ENCODE measurements at regions not wholly inside any gene's neighbourhood (a gene's known extent, or its start where the extent isn't known, plus 50 kb on each side); places are given as distances from the start of the nearest gene placed in this dataset.

- TF ChIP-seq CTCF (conservative IDR thresholded peaks at IDR 0.05; ENCODE audit: control insufficient read depth, insufficient read depth, low read depth, low read length) = no peak
- no peak overlapping the region for H3K4me3 ChIP-seq (ENCODE audit: control insufficient read depth, low read depth, low read length)
- DNase-seq (ENCODE audit: low read depth) = no peak
Measured at GRCh38 chr16:60001523-60001922, 1267.4 kb upstream of the GOT2 start.

GRCh38 chr16:59997706-59998105, 1263.6 kb upstream of the GOT2 start:
- no peak for TF ChIP-seq CTCF (conservative IDR thresholded peaks at IDR 0.05; ENCODE audit: control insufficient read depth, insufficient read depth, low read depth, low read length)
- DNase-seq (ENCODE audit: low read depth) = no peak
- no peak overlapping the region for H3K4me3 ChIP-seq (ENCODE audit: control insufficient read depth, low read depth, low read length)

DNA sequence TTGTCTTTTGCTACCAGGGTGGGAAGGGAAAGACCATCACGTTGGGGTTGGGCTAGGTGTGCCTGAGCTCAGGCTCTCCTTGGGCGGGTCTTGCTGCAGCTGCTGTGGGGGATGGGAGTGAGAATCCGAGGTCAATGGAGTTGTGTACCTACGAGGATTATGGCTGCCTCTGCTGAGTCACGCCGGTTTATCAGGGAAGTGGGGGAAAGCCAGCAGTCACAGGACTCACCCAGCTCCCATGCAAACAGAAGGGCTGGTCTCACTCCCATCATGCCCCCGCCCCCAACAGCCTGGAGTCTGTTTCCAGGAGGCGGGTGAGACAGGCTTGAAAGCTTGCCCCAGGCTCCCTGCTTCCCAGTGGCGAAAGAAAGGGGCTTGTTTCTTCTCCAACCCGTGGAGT, 1259.0 kb upstream of the GOT2 start:
- no peak for TF ChIP-seq CTCF (conservative IDR thresholded peaks at IDR 0.05; ENCODE audit: control insufficient read depth, insufficient read depth, low read depth, low read length)
- DNase-seq (ENCODE audit: low read depth) = no peak

DNA sequence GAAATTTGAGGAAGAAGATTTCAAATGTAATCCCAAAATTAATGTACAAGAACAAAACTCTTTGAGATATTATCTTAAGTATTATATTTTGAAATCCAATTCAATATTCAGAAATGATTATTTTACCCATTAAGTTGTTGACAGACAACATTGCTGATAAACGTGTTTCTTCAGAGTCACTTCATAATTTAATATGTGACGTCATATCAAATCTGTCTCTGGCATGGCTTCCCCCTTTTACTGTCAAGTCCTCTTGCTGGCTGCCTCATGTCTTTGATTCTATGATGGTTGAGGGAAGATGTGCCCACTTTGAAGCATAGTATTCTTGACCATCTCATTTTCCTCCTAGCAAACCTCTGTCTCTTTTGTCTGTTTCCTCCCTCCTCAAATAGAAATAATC, 1257.1 kb upstream of the GOT2 start:
- TF ChIP-seq CTCF (conservative IDR thresholded peaks at IDR 0.05; ENCODE audit: control insufficient read depth, insufficient read depth, low read depth, low read length) = no peak
- DNase-seq (ENCODE audit: low read depth) = no peak
- no peak overlapping the region for H3K4me3 ChIP-seq (ENCODE audit: control insufficient read depth, low read depth, low read length)

More for the DNA sequence above, 1259.0 kb upstream of the GOT2 start:
- no peak overlapping the region for H3K4me3 ChIP-seq (ENCODE audit: control insufficient read depth, low read depth, low read length)

DNA sequence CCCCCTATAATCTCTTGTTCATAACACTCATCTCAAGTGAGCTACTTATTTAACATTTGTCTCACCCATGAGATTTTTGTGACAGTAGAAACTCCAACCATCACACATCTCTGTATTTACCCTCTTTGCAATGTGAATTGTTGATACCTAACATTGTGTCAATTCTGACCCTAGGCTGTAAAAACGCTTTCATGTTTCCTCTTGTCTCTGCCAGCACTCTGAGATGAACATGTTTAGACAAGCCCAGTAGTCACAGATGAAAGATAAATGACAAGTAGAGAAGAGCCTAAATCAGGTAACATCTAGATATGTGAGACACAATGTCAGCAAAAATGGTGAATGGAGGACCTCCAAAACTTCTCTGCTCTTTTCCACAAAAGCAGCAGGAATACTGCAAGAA, 1254.5 kb upstream of the GOT2 start:
- no peak for DNase-seq (ENCODE audit: low read depth)
- no peak overlapping the region for H3K4me3 ChIP-seq (ENCODE audit: control insufficient read depth, low read depth, low read length)

DNA sequence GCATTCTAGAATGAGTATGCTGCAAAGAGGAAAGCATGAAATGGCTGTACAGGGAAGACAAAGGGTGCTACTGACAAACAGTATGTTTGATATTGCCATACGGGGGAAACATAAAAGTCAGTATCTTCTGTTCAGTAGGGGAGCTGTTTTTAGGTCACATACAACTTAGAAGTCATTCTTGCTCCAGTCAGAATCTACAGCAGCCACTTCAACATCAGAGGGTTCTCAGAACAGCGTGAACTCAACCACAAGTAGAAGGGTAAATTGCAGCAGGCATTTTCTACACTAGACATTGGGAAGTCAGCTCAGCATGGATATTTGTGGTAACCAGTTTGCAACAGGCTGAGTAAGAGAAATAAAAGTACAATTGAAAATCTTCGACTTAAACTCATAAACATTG, 1241.8 kb upstream of the GOT2 start:
- no peak for TF ChIP-seq CTCF (conservative IDR thresholded peaks at IDR 0.05; ENCODE audit: control insufficient read depth, insufficient read depth, low read depth, low read length)
- no peak overlapping the region for H3K4me3 ChIP-seq (ENCODE audit: control insufficient read depth, low read depth, low read length)
- DNase-seq (ENCODE audit: low read depth) = no peak

More for the DNA sequence above, 1254.5 kb upstream of the GOT2 start:
- TF ChIP-seq CTCF (conservative IDR thresholded peaks at IDR 0.05; ENCODE audit: control insufficient read depth, insufficient read depth, low read depth, low read length) = no peak

DNA sequence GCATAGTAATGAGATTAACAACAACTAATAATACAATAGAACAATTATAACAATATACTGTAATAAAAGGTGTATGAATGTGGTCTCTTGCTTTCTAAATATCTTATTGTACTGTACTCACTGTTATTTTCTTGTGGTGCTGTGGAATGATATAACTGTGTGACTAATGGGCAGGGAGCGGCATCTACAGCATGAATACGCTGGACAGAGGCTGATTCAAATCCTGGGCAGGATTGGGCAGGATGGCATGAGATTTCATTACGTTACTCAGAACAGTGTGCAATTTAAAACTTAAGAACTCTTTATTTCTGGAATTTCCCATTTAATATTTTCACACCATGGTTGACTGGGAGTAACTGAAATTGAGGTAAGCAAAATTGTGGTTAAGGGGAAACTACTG, 1239.8 kb upstream of the GOT2 start:
- TF ChIP-seq CTCF (conservative IDR thresholded peaks at IDR 0.05; ENCODE audit: control insufficient read depth, insufficient read depth, low read depth, low read length) = no peak
- DNase-seq (ENCODE audit: low read depth) = no peak

More for the DNA sequence above, 1239.8 kb upstream of the GOT2 start:
- no peak overlapping the region for H3K4me3 ChIP-seq (ENCODE audit: control insufficient read depth, low read depth, low read length)
